HG02571 (cell line): ENCODE measurements at regions not wholly inside any gene's neighbourhood (a gene's known extent, or its start where the extent isn't known, plus 50 kb on each side); places are given as distances from the start of the nearest gene placed in this dataset.
"Not testable (repeated sequence)": the region's sequence is repeated elsewhere in the genome, so short reads cannot be mapped to it uniquely, and the experiment has no call there.

Experiments
- ATAC-seq: cut with Tn5 transposase; IDR thresholded peaks from one replicate; pipeline ENCODE4 v1.9.1; 2021; ENCODE audit warnings: mild to moderate bottlenecking, moderate library complexity; ENCODE audit not compliant: unreplicated experiment

DNA sequence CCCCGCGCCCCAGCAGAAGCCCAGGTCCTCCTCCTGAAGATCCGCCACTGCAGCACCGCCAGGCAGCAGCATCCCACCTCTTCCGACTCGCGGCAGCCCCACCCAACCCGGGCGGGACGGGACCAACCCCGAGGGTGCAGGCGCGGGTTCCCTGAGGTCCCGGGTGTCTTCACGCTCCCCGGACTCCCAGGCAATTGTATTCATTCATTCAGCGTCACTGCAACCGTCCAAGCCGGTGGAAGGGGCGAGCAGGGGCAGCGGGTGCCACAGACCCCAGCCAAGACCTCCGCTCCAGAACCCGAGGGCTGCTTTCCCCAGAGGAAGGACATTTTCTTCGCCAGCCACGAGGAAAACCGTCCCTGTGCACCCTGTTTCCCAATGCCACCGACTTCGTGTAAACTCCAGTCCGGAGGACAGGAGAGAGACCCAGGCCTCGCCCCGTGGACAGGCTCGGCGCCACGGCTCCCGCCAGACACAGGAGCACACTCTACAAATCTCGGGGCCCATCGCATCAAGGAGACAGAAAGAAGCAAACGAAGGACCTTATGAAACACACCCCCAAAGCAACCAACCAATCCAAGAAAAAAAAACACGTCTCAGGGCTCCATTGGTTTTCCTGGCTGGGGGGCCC lies 1471.5 kb downstream of the FOXD4L5 start:
- ATAC-seq, result not testable (repeated sequence)

DNA sequence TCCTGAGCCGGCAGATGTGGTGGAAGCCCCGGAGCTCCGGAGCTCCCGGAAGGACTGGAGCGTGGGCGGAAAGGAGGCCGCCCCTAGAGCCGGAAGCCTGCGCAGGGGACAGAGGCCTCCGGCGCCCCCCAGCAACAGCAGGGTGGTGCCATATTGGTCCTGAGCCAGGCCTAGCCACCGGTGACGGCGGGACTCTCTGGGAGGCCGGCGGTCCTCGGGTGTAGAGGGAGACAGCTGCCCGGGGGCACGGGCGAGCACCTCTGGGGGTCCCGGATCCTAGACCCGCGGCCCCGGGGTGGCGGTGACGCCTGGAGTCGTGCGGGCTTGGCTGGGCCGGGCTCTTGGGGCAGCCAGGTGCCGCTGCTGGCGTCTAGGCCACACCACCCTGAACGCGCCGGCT lies 1472.2 kb downstream of the FOXD4L5 start:
- peak; percentile 44 for ATAC-seq

DNA sequence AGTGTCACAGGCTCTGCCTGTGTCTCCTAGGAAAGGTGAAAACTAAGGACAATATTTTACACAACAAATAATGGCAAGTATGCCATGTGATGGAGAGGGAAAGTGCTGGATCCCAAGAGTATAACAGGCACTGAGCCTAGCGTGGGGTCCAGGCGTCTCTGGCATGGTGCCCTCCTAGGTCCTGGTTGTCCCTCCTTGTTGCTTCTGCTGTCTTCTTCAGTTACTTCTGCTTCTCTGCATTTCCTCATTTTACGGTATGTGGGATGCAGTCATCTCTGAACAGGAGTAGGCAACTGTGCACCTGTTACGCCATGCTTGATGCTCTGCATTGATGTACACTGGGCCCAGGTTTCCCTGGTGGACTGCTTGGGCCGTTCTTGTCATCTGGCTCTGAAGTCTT lies 1480.8 kb downstream of the FOXD4L5 start:
- not testable (repeated sequence) for ATAC-seq

DNA sequence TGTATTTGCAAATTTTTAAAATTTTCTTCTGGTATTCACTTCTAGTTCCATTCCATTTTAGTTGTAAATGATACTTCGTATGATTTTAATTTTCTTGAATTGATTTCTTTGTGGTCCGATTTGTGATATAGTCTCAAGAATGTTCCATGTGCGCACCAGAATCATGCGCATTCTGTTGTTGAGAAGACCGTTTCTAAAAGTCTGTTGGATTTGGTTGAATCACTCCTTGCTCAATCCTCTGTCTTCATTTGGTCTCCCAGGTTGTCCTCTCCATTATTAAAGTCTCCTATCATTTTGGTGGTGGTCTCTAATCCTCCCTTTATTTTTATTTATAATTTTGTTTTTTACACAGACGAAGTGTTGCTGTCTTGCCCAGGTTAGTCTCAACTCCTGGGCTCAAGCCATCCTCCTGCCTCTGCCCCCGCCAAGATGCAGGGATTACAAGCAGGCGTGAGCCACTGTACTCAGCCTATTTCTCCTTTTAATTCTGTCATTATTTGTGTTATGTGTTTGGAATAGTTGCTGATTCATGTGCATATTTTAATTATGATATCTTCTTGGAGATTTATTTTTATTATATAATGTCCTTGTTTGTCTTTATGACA lies 1490.8 kb downstream of the FOXD4L5 start:
- not testable (repeated sequence) for ATAC-seq

DNA sequence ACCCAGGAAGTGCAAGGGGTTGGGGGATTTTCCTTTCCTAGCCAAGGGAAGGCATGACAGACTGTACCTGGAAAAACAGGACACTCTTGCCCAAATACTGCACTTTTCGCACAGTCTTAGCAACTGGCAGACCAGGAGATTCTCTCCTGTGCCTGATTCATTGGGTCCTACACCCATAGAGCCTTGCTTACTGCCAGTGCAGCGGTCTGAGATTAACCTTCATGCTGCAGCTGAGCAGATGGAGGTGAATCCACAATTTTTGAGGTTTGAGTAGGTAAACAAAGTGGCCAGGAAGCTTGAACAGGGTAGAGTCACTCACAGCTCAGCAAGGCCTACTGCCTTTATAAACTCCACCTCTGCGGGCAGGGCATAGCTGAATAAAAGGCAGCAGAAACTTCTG lies 1497.6 kb downstream of the FOXD4L5 start:
- not testable (repeated sequence) for ATAC-seq

DNA sequence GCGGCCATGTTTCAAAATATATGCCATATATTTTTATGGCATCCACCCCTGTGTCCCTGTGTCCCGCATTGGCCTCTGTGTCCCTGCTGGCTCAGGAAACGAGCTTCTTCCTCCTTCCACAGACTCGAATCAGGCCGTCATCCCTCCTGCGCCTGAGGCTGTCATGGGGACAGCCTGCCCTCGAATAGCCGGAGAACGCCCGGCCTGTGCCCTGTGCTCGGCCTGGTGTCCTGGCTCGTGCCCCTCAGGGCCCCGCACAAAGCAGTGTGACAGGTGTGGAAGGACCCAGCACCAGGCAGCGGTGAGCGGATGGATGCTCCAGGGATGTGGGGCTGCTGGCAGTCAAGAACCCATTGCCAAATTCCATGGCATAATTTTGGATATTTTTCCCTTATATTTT lies 1500.0 kb downstream of the FOXD4L5 start:
- ATAC-seq, result not testable (repeated sequence)

DNA sequence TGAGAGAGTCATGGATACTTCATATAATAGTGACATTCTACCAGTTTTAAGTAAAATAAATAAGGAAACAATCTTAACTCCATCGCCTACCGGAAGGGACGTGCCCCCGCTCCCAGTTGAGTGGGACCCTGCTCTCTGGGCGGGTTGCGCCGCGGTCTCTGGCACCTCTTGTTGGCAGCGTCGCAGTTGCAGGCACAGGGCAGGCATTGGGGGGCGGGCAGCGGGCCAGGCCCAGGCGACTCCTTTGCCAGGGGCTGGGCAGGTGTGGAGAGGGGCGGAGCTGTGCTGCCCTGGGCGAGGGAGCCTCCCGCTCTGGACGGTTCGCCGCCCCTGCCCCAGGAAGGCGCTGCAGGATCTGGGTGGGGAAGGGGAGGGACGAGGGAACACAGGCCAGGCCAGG lies 1500.6 kb downstream of the FOXD4L5 start:
- not testable (repeated sequence) for ATAC-seq

DNA sequence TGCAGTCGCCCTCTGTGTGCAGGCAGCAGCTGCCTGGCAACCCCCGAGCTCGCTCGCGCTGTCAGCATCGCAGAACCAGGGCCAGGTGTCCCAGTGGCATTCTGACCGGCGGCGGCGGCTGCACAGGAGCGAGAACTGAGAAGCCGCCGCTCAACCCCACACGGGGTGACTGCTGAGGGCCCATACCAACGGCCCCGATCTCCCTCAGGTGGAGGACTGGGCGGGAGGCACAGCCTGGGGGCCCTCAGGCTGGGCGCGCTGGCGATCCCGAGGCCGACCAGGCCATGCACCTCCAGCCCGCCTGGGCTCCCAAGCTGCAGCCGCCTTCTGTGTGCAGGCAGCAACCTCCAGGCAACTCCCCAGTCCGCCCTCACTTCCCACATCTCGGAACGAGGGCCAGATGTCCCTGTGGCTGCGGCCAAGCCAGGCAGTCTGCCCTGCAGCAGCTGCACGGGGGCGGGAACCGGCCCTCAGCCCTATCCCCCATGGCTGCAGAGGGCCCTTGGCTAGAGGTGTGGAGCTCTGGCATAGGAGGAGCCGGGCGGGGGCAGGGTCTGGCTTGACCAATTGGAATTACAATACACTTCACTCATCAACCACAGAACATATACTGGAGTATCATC lies 1503.1 kb downstream of the FOXD4L5 start:
- peak; percentile 31 for ATAC-seq

DNA sequence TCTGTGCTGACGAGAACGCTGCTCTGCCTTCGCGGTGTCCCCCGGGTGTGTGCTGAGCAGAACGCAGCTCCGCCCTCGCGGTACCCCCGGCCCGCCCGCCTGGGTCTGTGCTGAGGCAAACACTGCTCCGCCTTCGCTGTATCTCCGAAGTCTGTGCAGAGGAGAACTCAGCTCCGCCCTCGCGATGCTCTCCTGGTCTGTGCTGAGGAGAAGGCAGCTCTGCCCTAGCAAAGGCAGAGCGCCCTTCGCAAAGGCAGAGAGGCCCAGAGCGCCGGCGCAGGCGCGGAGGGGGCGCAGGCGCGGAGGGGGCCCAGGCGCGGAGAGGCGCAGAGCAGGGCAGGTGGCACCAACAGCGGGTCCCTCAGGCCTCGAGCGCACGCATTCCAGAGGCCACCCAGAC lies 1503.6 kb downstream of the FOXD4L5 start:
- peak; percentile 99 for ATAC-seq

DNA sequence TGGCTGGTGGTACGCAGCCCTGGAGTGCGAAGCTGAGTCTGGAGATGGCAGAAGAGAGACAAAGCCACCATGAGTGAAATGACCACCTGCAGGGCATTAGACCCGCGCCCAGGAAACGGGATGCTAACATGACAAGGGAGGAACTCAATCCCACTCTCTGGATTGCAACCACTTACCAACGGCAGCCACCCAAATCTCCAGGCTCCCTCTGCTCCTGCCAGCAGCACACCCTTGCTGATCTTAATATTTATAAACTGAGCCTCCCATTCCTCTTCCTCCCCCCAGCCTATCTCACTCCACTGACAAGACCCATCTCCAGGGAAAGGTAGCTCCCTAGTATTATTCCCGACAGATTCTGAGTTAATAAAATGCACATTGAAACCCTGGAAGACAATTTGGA lies 1508.8 kb downstream of the FOXD4L5 start:
- ATAC-seq, result not testable (repeated sequence)

DNA sequence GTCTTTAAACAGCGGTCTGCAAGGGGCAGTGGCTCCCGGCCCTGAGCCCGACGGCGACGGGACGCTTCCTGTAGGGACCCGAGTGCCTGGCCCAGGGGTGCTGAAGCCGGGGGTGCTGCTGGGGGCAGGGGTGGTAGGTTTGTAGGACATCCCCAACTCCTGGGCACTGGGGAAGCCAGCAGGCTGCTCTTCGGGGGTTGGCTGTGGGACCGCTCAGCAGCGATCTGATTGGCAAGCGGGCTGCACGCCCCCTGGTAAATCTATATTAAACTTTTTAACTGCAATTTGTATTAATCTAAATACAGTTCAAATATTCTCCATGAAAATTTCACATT lies 1510.0 kb downstream of the FOXD4L5 start:
- not testable (repeated sequence) for ATAC-seq

DNA sequence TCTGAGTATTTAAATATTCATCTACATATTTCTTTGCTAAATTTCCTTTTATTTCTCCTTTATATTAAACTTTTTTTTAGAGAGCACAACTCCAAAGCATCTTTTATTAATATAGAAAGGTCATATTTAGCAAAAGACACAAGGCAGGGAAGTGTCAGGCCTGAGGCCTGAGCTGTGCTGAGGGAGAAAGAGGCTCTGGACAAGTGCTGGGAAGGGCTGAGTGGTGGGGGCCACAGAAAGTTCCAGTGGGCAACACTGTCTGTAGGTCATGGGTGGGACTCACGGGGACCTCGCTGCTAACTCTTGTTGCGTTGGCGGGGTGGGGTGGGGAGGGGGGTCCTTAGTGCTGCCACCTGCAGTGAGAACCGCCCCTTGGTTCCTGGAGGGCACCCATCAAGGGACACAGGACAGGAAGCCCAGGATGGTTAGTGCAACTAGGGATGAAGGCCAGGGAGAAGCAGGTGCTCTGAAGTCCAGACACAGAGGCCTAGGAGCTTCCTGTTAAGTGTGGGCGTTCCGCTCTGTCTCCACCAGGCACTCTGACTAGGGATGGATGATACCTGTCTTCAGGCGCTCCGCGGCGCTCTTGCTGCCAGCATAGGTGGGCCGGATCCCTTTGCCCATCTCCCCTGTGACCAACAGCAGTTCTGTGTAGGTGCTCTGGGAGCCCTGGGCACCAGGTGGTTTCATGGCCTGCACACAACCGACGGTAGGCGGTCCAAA lies 1510.5 kb downstream of the FOXD4L5 start:
- not testable (repeated sequence) for ATAC-seq

DNA sequence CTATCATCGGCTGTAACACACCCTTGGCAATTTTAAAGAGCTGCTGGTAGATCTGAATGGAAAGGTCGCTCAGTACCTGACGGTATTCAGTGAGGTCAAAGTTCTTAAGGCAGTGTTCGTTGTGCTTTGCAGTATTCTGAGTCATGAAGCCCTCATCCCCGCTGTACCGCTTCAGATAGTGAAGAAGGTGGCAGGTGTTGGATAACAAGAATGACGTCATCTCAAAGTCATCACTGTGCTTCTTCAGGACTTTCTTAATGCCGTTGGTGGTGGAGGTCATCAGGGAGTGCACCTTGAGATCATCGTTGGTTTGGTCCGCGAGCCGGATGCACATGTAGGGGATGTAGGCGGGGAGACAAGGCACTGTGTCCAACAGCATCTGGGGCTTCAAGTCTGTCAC lies 1522.8 kb downstream of the FOXD4L5 start:
- ATAC-seq, result not testable (repeated sequence)

DNA sequence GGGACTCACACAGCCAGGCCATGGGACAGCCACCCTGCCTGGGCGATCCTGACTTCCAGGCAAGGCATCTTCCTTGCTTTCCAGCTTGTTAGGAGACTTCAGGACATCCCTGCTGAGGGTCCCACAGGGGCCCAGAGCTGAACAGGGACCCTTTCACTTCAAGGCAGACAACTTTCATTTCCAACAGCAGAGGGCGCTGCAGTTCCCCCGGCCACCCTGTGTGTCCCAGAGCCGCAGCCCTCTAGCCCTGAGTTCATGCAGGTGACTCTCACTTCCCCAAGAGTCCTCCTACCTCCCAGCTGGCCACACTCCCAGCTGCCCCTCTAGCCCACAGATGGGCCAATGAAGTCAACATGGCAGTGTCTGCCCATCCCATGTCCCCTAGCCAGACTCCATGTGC lies 1556.0 kb downstream of the FOXD4L5 start:
- not testable (repeated sequence) for ATAC-seq

DNA sequence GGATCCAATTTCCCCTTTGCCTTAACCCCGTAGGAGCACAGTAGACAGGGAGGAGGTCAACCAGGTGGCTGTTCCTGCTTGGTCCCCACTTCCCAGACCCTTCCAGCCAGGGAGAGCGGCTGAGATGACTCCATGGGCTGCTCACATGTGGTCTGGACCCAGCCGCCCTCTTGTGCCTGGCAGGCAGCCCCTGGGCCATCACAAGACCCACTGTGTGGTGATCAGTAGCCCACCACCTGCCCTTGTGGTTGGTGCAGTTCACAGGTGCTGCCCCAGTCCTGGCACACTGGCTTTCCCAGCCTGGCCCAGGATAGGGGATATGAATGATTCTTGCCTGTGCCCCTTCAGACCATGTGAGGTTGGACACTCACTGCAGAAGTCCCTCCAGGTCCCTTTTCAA lies 1556.7 kb downstream of the FOXD4L5 start:
- no peak for ATAC-seq

DNA sequence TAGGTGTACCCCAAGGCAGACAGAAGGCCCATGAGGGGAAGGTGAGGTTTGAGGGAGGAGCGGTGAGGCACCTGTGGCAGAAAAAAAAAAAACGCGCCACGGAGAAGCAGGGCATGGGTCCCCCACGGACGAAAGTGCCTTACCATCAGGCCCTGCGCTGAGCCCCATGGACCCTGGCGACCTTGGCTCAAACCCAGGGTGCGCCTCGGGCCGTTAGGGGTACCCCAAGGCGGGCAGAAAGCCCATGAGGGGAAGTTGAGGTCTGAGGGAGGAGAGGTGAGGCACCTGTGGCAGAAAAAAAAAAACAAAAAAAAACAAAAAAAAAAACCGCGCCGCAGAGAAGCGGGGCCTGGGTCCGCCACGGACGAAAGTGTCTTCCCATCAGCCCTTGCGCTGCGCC lies 1576.7 kb downstream of the FOXD4L5 start:
- not testable (repeated sequence) for ATAC-seq

DNA sequence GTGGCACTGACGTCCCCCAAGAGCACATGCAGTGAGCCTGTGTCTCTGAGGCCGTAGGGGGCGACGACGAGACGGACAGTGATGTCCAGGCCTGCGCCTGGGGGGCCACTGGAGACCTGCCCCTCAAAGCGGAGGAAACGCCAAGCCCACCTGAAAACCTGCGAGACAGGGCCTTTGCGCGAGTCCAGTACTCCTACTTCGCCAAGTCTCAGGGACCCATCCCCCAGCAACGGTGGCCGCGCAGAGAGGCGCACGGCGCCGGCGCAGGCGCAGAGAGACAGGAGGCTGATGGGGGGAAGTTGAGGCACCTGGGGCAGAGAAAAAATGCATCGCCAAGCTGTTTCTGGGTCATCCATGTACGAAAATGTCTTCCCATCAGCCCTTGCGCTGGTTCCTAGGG lies 1580.6 kb downstream of the FOXD4L5 start:
- ATAC-seq, result not testable (repeated sequence)

DNA sequence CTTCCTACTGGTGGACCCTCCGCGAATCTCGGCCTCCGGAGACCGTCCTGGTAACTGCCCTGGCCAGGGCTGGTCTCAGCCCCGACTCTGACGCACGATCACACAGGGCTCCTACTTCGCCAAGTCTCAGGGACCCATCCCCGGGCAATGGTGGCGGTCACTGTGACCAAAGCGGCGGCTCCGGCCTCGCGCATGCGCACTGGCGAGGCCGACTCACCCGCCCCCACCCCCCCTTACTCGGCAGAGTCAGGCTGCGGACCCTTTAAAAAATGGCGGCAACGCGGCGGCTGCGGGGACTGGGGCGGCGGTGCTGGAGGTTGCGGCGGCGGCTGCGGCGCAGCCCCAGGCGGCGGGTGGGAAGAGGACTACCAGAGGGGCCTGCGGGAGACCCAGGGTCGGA lies 1581.3 kb downstream of the FOXD4L5 start:
- not testable (repeated sequence) for ATAC-seq

DNA sequence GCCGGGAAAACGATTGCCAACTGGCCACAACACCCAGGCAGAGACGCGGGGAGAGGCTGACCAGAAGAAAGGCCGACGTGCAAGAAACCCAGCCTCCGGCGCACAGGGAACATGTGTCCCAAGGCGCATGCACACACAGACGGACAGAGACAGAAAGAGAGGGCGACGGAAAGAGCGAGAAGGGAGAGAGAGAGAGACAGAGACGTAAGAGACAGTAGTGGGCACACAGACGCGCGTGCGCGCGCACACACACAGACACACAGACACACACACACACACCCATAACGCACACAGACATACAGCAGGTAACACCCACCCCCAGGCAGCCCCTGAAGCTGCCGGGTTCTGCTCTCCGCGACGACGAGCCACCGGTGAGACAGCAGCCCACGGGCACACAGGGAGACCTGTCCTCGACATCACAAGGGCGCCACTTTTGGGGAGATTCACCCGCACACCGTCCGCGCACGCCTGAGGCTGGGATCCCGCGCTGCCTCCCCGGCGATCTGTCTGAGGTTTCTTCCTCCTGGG lies 1581.8 kb downstream of the FOXD4L5 start:
- not testable (repeated sequence) for ATAC-seq
